H1 (cell line): ENCODE measurements at regions not wholly inside any gene's neighbourhood (a gene's known extent, or its start where the extent isn't known, plus 50 kb on each side); places are given as distances from the start of the nearest gene placed in this dataset.

Experiments used
- CTCF ChIA-PET: fragments of 300-600 bp; sonication (Branson Sonifier 250); formaldehyde crosslinking; loops from one replicate; lab custom pipeline; 2021; ENCODE audit not compliant: partially characterized antibody; lab: Charles Lee
- POLR2A ChIA-PET: fragments of 300-600 bp; sonication (Branson Sonifier 250); formaldehyde crosslinking; loops from one replicate; lab custom pipeline; 2021; ENCODE audit warnings: inconsistent platforms; ENCODE audit not compliant: partially characterized antibody; lab: Charles Lee
- DNase-seq, 2 experiments: peaks; one replicate each; pipeline versions ENCODE4 v3.0.0 to v3.0.0-alpha.2; 2010 to 2022; ENCODE audit warnings: low spot score in 2 of 2, low read depth in 1 of 2, mixed read lengths in 1 of 2
- FAIRE-seq: peaks from 2 replicates; lab custom pipeline; 2011; peaks lifted over from hg19 to GRCh38; lab: Jason Lieb, UNC
- H2AFZ ChIP-seq: 2 replicates; pipeline ENCODE4 v1.8.1; 2012; ENCODE audit warnings: low read length, inconsistent platforms
- H2AK5ac ChIP-seq: 2 replicates; pipeline ENCODE4 v1.6.1; 2013; ENCODE audit warnings: low read depth, low read length
- H2BK120ac ChIP-seq: replicated peaks from 2 replicates; pipeline ENCODE3; 2013; ENCODE audit warnings: low read depth, low read length, inconsistent platforms
- H2BK12ac ChIP-seq: 2 replicates; pipeline ENCODE4 v1.6.1; 2013; ENCODE audit warnings: low read depth, low read length
- H2BK15ac ChIP-seq: 2 replicates; pipeline ENCODE4 v1.6.1; 2013; ENCODE audit warnings: low read length
- H2BK20ac ChIP-seq: 2 replicates; pipeline ENCODE4 v1.6.1; 2013; ENCODE audit warnings: low read length
- H2BK5ac ChIP-seq: 2 replicates; pipeline ENCODE4 v1.6.1; 2013; ENCODE audit warnings: low read depth, low read length
- H3K14ac ChIP-seq: 2 replicates; pipeline ENCODE4 v1.6.1; 2013; ENCODE audit warnings: inconsistent platforms; ENCODE audit not compliant: insufficient read length
- H3K18ac ChIP-seq: 2 replicates; pipeline ENCODE4 v1.6.1; 2013; ENCODE audit warnings: low read length; ENCODE audit errors: extremely low read depth
- H3K23ac ChIP-seq: 2 replicates; pipeline ENCODE4 v1.6.1; 2013; ENCODE audit warnings: inconsistent platforms; ENCODE audit not compliant: insufficient read length
- H3K23me2 ChIP-seq: 2 replicates; pipeline ENCODE4 v1.6.1; 2013; ENCODE audit warnings: low read depth, low read length
- H3K27ac ChIP-seq: 2 replicates; pipeline ENCODE4 v1.6.1; 2011; ENCODE audit warnings: low read depth, low read length, inconsistent platforms
- H3K27me3 ChIP-seq, 4 experiments: replicated peaks in 1 of 4; 1 replicate in 1 of 4; 2 replicates in 3 of 4; pipeline versions ENCODE4 v1.6.1 to v1.8.1; 2011 to 2013; ENCODE audit warnings: low read length in 3 of 4, mild to moderate bottlenecking in 3 of 4, inconsistent platforms in 2 of 4, mixed read lengths in 2 of 4, moderate library complexity in 1 of 4; ENCODE audit not compliant: control insufficient read depth in 3 of 4, insufficient read depth in 3 of 4; ENCODE audit errors: extremely low read depth in 1 of 4
- H3K36me3 ChIP-seq, 4 experiments: 2 replicates each; pipeline versions ENCODE4 v1.6.1 to v1.8.1; 2011 to 2013; ENCODE audit warnings: mild to moderate bottlenecking in 4 of 4, low read length in 3 of 4, moderate library complexity in 2 of 4, control low read depth in 1 of 4, inconsistent platforms in 1 of 4; ENCODE audit not compliant: insufficient read depth in 4 of 4, control insufficient read depth in 2 of 4
- H3K4ac ChIP-seq: replicated peaks from 2 replicates; pipeline ENCODE3; 2013; ENCODE audit warnings: low read length, low read depth, mixed read lengths, inconsistent platforms; ENCODE audit not compliant: insufficient read length
- H3K4me1 ChIP-seq, 4 experiments: replicated peaks in 1 of 4; 1 replicate in 1 of 4; 2 replicates in 3 of 4; pipeline versions ENCODE4 v1.6.1 to v1.8.1; 2011 to 2013; ENCODE audit warnings: low read length in 3 of 4, inconsistent platforms in 2 of 4, mixed read lengths in 1 of 4; ENCODE audit not compliant: insufficient read depth in 4 of 4, control insufficient read depth in 3 of 4
- H3K4me2 ChIP-seq, 2 experiments: 2 replicates each; pipeline versions ENCODE4 v1.6.1 to v1.8.1; 2011 to 2013; ENCODE audit warnings: low read depth in 2 of 2, low read length in 2 of 2, control low read depth in 1 of 2, inconsistent platforms in 1 of 2, mild to moderate bottlenecking in 1 of 2; ENCODE audit not compliant: insufficient read depth in 1 of 2
- H3K4me3 ChIP-seq, 4 experiments: fragments of 200-600, 300-600 bp in 1 of 4; sonication (generic), shearing (Covaris generic), sonication (Bioruptor Twin) in 1 of 4; 2 replicates each; pipeline versions ENCODE4 v1.5.1 to v1.8.1; 2011 to 2016; ENCODE audit warnings: low read length in 4 of 4, low read depth in 3 of 4, control low read depth in 2 of 4, inconsistent platforms in 2 of 4, mild to moderate bottlenecking in 2 of 4, mixed read lengths in 1 of 4, moderate library complexity in 1 of 4; ENCODE audit not compliant: insufficient read depth in 2 of 4; ENCODE audit errors: extremely low read depth in 1 of 4
- H3K56ac ChIP-seq: replicated peaks from 2 replicates; pipeline ENCODE3; 2013; ENCODE audit warnings: low read depth, mild to moderate bottlenecking, mixed read lengths, low read length, inconsistent platforms; ENCODE audit not compliant: insufficient read length
- H3K79me1 ChIP-seq: 2 replicates; pipeline ENCODE4 v1.6.1; 2013; ENCODE audit warnings: low read depth, low read length, control low read depth
- H3K79me2 ChIP-seq, 2 experiments: 2 replicates each; pipeline versions ENCODE4 v1.6.1 to v1.8.1; 2012 to 2013; ENCODE audit warnings: low read length in 2 of 2, mild to moderate bottlenecking in 2 of 2, inconsistent platforms in 1 of 2; ENCODE audit not compliant: insufficient read depth in 2 of 2, control insufficient read depth in 1 of 2
- H3K9ac ChIP-seq, 4 experiments: replicated peaks in 1 of 4; 1 replicate in 1 of 4; 2 replicates in 3 of 4; pipeline versions ENCODE4 v1.6.1 to v1.8.1; 2011 to 2013; ENCODE audit warnings: low read depth in 3 of 4, low read length in 3 of 4, control low read depth in 2 of 4, mild to moderate bottlenecking in 2 of 4, moderate library complexity in 2 of 4, inconsistent platforms in 1 of 4; ENCODE audit errors: extremely low read depth in 1 of 4
- H3K9me3 ChIP-seq, 2 experiments: 2 replicates each; pipeline versions ENCODE4 v1.6.1 to v1.8.1; 2012 to 2013; ENCODE audit warnings: mild to moderate bottlenecking in 2 of 2, moderate library complexity in 2 of 2, control low read depth in 1 of 2, inconsistent platforms in 1 of 2, low read depth in 1 of 2, low read length in 1 of 2, mixed read lengths in 1 of 2; ENCODE audit not compliant: insufficient read depth in 2 of 2
- H4K20me1 ChIP-seq, 2 experiments: replicated peaks in 1 of 2; 2 replicates each; pipeline versions ENCODE3 to v1.8.1; 2011 to 2013; ENCODE audit warnings: inconsistent platforms in 2 of 2, low read length in 2 of 2, mild to moderate bottlenecking in 1 of 2; ENCODE audit not compliant: insufficient read depth in 2 of 2, control insufficient read depth in 1 of 2
- H4K5ac ChIP-seq: 2 replicates; pipeline ENCODE4 v1.6.1; 2013; ENCODE audit warnings: low read length, low read depth, mixed read lengths, inconsistent platforms; ENCODE audit not compliant: insufficient read length
- H4K8ac ChIP-seq: 2 replicates; pipeline ENCODE4 v1.8.0; 2013; ENCODE audit warnings: mild to moderate bottlenecking, moderate library complexity, low read length, inconsistent platforms; ENCODE audit not compliant: insufficient read depth; ENCODE audit errors: extremely low read depth
- H4K91ac ChIP-seq: replicated peaks from 2 replicates; pipeline ENCODE3; 2013; ENCODE audit warnings: low read length, mixed read lengths, inconsistent platforms; ENCODE audit not compliant: insufficient read length
- HDAC6 ChIP-seq: IDR thresholded peaks from one replicate; pipeline ENCODE4 v1.7.1; 2012; ENCODE audit warnings: low read depth, mild to moderate bottlenecking, inconsistent platforms, low read length, moderate library complexity
- KDM5A ChIP-seq: fragments of 200-600 bp; IDR thresholded peaks from 2 replicates; pipeline ENCODE4 v1.7.1; 2012; ENCODE audit warnings: mild to moderate bottlenecking, low read length, inconsistent platforms, mixed read lengths
- WGBS, 2 experiments: shearing (Covaris generic) in 1 of 2; methylation state at CpG; one replicate each; pipeline versions ENCODE4 v1.1.6 to v1.1.7; 2013 to 2015; ENCODE audit warnings: low lambda C conversion rate in 2 of 2, mixed read lengths in 2 of 2, inconsistent platforms in 1 of 2, low coverage in 1 of 2, missing lambda C conversion rate in 1 of 2; ENCODE audit not compliant: insufficient replicate concordance in 2 of 2, insufficient coverage in 1 of 2, insufficient read length in 1 of 2; ENCODE audit errors: extremely low coverage in 1 of 2, missing lambda C conversion rate in 1 of 2; 5-methylcytosine and 5-hydroxymethylcytosine counted together

DNA sequence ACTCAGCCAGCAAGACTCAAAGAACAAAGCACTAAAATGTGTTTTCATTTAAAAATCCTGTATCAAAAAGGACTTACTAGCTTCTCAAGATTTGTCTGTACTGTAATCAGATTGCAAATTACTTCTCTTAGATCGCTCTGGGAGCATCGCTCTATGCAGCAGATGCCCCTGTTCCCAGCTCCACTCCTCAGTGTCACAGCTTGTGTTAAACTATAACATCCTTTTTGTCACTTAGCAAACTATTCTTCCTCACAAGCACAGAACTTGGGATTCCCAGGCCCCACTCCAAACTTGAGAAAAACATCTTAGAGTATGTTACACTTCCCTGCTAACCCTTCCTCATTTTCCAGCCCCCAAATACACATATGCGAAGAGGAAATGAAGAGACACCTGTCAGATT is 85.1 kb upstream of the CHRM3 start:
- Histone ChIP-seq H4K8ac (no peak overlapping the region), H2BK5ac (no peak overlapping the region), H3K9me3 (no peaks in the 10 kb centered on the region), H3K79me2 (no peaks in the 10 kb centered on the region), H2BK15ac (no peak overlapping the region), H3K23me2 (no peaks in the 10 kb centered on the region), H4K5ac (no peak overlapping the region), H2BK120ac (no peak overlapping the region), H2BK12ac (no peak overlapping the region), H3K4me1 (no peaks in the 10 kb centered on the region), H2AFZ (peak overlapping the region; percentile 1; the same call in 1 of the 2 replicates), H3K36me3 (no peaks in the 10 kb centered on the region), H3K4me2 (no peak overlapping the region), H3K27ac (no peak overlapping the region), H3K4ac (no peak overlapping the region), H4K91ac (no peak overlapping the region), H3K14ac (no peak overlapping the region), H3K18ac (no peak overlapping the region), H3K23ac (no peak overlapping the region), H3K79me1 (no peaks in the 10 kb centered on the region), H3K4me3 (no peak overlapping the region), H3K56ac (no peak overlapping the region), H2BK20ac (no peak overlapping the region), H2AK5ac (no peak overlapping the region), H3K27me3 (no peaks in the 10 kb centered on the region), H3K9ac (no peak overlapping the region), H4K20me1 (no peaks in the 10 kb centered on the region)
- CTCF ChIA-PET = interaction anchor here (0.7 to 1.6 kb wide), 3 partner anchors 9 to 257 kb away, joined by 3 to 9 read pairs (median 6); no protein-coding TSS in a partner anchor
- POLR2A ChIA-PET = interaction anchor here (0.6 kb wide), 1 partner anchor 293 kb away, joined by 3 read pairs; no protein-coding TSS in a partner anchor
- no peak for FAIRE-seq
- DNase-seq = no peak
- WGBS, 2 experiments = 92% methylated on average over 3 of the region's 3 CpGs; no CpG with 5 or more reads in 1 of the 2 experiments
- TF ChIP-seq HDAC6 = no peak
- no peak for TF ChIP-seq KDM5A
